GM18517 (cell line): ENCODE measurements at regions not wholly inside any gene's neighbourhood (a gene's known extent, or its start where the extent isn't known, plus 50 kb on each side); places are given as distances from the start of the nearest gene placed in this dataset.

ENCODE experiments used
- ATAC-seq: cut with Tn5 transposase; IDR thresholded peaks from one replicate; pipeline ENCODE4 v1.9.1; 2021; ENCODE audit warnings: mild to moderate bottlenecking, moderate library complexity; ENCODE audit not compliant: unreplicated experiment

DNA sequence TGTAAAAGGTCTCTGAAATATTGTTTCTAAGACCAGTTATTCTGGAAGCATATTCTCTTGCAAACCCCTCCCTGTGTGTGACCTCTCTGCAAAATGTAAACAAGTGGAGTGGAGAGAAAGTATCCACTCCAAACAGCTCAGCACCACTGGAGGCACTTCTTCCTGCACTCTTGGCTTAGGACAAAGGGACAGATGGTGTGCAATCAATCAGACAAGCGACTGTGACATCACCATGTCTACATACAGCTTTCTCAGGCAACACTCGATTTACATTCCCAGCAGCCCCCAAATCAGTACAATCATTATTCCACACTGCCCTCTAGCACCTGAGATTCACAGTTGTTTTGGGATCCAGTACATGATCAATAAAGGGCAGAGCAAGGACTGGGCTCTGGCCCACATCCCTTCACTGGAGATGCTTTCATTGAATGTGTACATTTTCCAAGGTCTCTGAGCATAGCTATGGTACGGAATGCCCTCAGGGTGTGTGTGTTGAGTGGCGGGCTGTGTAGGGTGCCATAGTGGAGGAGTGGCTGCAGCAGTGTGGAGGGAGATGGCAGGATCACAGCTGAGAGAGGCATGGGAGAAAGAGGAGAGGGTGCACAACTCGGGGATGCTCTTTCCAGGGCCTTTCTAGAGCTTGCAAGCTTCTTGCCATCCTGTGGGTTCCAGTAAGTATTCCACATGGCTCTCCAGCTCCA is 311.8 kb upstream of the ST6GAL2 start:
- no peak for ATAC-seq

DNA sequence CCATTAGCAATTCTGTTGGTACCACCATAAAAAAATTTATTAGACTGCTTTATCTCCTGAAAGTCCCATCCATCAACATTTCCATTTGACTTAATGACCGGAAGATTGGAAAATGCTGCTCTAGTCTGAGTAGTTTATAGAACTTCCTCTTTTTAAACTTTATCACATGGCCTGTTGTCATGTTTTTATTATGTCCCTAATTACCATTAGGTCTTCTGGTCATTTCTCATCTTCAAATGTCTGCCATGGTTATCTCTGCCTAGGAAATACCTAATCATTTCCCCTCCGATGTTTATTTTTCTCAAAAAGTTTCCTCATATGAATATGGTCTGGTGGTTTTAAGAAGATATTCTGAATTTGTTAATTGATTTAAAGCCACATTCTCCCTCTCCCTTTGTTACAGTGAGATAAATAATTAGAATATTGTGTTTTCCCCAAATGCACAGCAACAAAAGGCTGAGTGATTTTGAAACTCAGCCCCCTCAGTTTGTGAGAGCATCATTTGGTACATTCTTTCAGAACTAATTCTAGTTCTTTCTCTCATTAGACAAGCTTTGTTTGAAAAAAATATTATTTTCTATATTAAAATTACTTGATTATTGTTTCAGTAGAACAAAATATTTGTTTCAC is 317.1 kb upstream of the ST6GAL2 start:
- ATAC-seq: no peak

GRCh38 chr2:107215401-107216350 is 329.7 kb upstream of the ST6GAL2 start:
- no peak for ATAC-seq

DNA sequence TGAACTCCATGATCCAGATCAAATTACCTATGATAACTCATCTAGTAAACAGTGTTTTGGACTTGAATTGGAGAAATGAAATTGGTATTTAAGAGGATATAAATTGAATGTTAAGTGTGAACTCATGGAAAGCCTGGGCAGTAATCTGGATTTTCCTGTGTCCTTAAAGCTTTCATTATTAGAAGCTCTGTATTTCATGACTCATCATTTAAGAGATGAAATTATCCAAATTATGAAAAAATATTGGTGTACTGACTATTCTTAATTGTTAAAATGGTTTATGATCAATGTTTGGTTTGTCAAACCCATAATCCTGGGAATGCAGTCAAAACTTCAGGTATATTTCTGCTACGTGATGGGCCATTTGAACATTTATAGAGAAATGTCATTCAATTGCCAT is 332.2 kb upstream of the ST6GAL2 start:
- no peak for ATAC-seq

GRCh38 chr2:107222466-107222865 is 336.5 kb upstream of the ST6GAL2 start:
- ATAC-seq: no peak

DNA sequence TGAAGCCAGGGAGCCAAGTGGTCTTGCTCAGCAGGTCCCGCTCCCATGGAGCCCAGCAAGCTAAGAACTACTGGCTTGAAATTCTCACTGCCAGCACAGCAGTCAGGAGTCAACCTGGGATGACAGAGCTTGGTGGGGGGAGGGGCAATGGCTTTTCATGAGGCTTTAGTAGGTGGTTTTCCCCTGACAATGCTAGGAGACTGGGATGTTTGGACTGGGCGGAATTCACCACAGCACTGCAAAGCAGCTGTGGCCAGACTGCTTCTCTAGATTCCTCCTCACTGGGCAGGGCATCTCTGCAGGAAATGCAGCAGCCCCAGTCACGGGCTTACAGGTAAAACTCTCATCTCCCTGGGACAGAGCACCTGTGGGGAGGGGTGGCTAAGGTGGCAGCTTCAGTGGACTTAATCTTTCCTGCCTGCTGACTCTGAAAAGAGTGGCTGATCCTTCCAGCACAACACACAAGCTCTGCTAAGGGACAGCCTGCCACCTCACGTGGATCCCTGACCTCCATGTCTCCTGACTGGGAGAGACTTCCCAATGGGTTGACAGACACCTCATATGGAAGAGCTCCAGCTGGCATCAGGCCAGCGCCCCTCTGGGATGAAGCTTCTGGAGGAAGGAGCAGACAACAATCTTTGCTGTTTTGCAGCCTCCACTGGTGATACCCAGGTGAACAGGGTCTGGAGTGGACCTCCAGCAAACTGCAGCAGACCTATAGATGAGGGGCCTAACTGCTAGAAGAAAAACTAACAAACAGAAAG is 349.7 kb upstream of the ST6GAL2 start:
- no peak for ATAC-seq

- ATAC-seq: no peak
Observed at GRCh38 chr2:107242811-107243210, 356.8 kb upstream of the ST6GAL2 start.

DNA sequence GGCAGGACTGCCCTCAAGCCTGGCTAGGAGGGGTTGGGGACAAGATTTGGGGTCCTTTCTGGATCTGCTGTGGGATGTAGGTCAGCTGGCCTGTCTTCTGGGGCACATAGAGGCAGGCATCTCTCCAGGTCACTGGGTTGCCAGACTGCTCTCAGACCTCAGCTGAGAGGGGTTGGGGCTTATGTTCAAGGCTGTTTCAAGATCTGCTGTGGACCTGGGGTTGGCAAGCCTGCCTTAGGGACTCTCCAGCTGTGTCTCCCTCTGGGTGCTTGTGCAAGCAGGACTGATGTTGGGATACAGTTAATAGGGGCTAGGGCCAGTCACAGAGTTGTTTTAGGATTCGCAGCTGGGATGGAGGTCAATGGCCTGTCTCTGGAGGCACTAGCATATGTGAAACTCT is 363.0 kb upstream of the ST6GAL2 start:
- no peak for ATAC-seq

DNA sequence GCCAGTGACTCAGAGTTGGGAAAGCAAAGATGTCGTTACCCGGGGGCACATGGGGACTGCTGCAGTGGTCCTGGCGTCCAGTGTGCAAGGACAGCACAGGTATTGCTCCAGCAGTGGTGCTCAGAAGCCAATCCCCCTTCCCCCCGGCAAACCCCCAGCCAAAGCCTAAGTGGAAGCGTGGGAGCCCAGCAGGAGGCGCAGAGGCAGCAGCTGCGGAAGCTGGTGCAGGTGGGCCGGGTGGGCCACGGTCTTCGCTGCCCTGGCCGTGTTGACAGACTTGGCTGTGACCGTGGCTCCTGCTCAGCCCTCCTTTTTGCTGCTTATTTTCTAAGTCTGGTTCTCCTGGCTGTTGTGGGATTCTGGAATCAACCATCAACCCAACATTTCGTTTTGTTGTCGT is 369.8 kb upstream of the ST6GAL2 start:
- ATAC-seq: no peak

DNA sequence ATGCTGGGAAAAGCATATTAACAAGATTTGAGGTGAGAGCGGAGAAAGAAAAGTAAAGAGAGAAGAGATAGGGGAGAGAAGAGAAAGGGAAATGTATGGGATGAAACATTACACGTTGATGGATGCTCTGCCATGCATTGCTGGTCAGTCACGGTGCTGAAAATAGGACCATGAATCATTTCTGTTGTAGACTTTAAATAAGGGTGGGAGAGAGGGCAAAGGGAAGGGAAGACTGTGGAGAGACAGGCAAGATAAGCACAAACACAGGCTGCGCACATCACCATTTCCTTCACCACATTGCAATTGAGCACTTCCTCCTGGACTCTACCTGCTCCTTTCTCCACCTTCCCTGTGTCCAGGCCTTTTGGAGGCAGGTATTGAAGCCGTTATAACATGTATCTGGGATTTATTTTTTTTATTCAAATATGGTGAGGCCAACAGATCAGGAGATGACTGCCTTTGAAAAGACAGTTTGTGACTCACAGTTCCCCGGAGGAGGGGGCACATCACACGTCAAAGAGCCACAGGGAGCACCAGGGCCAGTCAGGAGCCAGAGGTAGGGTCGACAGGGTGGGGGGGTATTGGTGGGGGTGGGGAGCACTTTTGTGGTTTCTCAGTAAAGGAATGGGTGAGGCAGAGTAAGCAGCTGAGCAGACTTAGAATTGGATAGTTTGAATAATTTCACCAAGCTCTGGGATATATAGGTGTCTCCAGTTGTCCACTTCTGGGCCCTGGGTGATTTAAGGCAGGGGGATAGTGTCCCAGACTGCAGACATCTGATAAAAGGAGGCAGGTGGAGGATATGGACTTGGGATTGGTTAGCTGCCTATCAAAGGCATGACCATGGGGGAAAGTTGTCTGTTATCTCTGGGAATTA is 372.8 kb upstream of the ST6GAL2 start:
- no peak for ATAC-seq

DNA sequence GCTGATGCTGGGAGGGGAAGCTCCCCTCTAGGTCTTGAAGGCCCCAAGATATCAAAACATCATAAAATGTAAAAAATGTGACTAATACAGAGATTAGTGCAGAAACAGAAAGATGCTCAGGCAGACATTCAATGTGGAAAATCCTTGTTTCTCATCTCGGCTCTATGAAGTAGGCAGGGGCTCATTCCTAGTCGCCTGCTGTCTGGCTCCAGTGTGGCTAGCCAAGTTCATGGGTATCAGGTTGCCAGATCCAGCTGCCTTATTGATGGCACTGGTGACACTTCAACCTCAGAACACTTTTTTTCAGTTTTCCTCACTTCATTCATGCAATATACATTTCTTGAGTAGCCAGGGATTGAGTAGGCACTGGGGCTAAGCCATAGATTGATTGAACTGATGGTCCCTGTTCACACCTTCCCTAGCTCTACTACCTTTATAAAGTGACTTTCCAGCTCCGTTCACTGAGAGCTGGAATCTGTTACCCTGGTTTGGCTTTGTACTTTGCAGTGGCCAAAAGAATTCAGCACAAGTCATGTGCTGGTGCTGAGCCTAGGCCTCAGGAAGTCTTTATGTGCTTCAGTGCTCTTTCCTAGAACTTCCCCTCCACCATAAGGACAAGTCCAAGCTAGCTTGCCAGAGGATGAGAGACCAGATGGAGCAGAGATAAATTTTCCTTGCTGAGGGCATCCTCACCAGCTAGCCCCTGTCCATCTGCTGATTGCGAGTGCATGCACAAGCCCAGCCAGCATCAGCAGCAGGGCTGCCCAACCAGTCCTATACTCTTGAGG is 373.6 kb upstream of the ST6GAL2 start:
- ATAC-seq: no peak

DNA sequence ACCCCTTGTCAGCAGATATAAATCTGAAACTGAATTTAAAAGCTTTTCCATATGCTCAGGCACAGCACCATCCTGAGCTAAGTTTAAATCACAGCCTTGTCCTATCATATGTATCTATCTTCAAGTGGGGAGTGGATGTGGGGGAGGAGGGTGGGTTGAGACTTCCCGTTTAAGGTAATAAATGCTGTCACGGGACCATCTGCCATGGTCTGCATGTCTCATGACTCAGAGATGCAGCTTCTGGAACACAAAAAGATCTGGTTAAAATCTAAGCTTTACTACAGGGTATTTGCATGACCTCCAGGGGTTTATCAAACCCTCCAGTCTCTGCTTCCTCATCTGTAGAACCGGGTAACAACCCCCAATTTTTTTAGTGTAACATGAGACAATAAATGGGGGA is 377.7 kb upstream of the ST6GAL2 start:
- no peak for ATAC-seq

DNA sequence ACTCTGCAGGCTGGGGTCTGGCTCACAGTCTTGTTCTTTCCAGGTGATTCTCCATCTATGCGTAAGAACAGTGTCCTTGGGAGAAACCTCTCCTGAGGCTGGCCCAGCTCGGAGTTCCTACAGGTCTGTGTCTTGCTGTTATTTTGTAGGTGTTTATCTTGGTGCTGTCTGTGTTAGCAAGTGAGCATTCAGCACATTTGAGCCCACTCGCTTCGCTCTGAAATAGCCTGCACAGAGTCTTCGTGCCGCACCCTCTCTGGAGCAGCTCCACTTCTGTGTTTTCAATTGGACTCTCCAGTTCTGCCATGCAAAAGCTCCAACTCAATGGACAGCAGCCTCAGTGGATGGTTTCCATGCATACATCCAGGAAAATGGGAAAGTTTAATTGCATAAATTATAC is 378.2 kb upstream of the ST6GAL2 start:
- ATAC-seq: no peak

- no peak for ATAC-seq
Observed at GRCh38 chr2:107266555-107266954, 380.6 kb upstream of the ST6GAL2 start.

GRCh38 chr2:107267086-107267485 is 381.1 kb upstream of the ST6GAL2 start:
- no peak for ATAC-seq

DNA sequence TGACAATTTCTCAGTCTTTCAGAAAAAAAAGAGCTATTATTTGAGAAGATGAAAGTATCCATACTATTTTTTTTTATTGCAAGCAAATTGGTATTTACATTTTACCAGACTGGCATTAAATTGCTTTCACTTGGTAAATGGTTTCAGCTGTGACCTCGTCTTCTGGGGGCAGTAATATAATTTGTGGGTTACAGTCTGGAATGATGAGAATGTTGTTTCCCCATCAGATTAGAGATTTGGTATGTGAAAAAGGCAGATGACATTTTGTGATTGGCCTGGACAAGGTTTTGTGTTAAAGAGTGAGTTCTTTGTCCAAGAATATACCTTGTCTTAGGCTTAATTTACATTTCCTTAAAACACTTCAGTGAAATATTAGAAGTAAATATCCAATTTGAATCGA is 390.1 kb upstream of the ST6GAL2 start:
- ATAC-seq: no peak

- no peak for ATAC-seq
Observed at GRCh38 chr2:107278672-107279071, 392.7 kb upstream of the ST6GAL2 start.

GRCh38 chr2:107281637-107282036 is 395.7 kb upstream of the ST6GAL2 start:
- no peak for ATAC-seq

- ATAC-seq: no peak
Observed at GRCh38 chr2:107282135-107282534, 396.2 kb upstream of the ST6GAL2 start.
